Urothelium cell line (cell line): ENCODE measurements at regions not wholly inside any gene's neighbourhood (a gene's known extent, or its start where the extent isn't known, plus 50 kb on each side); places are given as distances from the start of the nearest gene placed in this dataset.
"Not testable (repeated sequence)": the region's sequence is repeated elsewhere in the genome, so short reads cannot be mapped to it uniquely, and the experiment has no call there.

Experiments
- DNase-seq: peaks from one replicate; pipeline ENCODE4 v3.0.0; 2011; ENCODE audit warnings: low spot score, mixed read lengths
- FAIRE-seq: peaks from 2 replicates; lab custom pipeline; 2011; peaks lifted over from hg19 to GRCh38; lab: Jason Lieb, UNC

DNA sequence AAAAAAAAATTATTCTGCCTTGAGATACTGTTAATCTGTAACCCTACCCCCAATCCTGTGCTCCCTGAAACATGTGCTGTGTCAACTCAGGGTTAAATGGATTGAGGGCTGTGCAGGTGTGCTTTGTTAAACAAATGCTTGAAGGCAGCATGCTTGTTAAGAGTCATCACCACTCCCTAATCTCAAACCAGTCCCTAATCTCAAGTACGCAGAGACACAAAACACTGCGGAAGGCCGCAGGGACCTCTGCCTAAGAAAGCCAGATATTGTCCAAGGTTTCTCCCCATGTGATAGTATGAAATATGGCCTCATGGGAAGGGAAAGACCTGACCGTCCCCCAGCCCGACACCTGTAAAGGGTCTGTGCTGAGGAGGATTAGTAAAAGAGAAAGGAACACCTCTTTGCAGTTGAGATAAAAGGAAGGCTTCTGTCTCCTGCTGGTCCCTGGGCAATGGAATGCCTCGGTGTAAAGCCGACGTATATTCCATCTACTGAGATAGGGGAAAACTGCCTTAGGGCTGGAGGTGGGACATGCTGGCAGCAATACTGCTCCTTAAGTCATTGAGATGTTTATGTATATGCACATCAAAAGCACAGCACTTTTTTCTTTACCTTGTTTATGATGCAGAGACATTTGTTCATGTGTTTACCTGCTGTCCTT, 402.6 kb downstream of the TBC1D32 start:
- not testable (repeated sequence) for FAIRE-seq, DNase-seq

DNA sequence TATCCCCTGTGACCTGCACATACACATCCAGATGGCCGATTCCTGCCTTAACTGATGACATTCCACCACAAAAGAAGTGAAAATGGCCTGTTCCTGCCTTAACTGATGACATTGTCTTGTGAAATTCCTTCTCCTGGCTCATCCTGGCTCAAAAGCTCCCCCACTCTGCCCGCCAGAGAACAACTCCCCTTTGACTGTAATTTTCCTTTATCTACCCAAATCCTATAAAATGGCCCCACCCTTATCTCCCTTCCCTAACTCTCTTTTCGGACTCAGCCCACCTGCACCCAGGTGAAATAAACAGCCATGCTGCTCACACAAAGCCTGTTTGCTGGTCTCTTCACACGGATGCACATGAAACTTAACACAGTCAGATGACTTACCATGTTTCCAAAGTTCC, 403.8 kb downstream of the TBC1D32 start:
- FAIRE-seq, DNase-seq: not testable (repeated sequence)

DNA sequence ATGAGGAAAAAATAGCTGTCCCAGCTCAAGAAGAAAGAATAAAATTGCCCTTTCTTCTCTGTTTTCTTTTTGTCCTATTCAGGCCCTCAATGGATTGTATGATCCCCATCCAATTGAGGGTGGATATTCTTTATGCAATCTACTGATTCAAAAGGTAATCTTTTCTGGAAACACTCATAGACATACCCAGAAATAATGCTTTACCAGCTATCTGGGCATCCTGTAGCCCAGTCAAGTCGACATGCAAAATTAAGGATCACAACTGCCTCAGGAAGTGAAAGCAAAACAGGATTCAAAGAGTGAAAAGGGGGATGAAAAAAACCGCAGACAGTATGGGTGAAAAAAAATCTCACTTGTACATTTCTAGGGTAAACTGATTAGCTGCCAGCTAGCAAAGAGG, 410.1 kb downstream of the TBC1D32 start:
- no peak for DNase-seq
- no peak for FAIRE-seq

DNA sequence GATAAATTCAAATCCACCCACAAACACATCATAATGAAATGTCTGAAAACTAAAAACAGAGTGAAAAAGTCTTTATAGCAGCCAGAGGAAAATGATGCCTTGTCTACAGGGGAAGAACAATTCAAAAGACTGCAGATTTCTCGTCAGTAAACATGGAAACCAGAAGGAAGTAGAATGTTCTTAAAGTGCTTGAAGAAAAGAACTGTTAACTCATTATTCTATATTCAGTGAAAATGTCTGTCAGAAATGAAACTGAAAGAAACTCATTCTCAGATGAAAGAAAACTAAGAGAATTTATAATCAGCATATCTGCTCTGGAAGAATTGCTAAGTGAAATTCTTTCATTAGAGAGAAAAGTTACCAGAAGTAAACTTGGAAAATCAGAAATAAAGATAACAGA, 416.1 kb downstream of the TBC1D32 start:
- FAIRE-seq = no peak
- DNase-seq = no peak

DNA sequence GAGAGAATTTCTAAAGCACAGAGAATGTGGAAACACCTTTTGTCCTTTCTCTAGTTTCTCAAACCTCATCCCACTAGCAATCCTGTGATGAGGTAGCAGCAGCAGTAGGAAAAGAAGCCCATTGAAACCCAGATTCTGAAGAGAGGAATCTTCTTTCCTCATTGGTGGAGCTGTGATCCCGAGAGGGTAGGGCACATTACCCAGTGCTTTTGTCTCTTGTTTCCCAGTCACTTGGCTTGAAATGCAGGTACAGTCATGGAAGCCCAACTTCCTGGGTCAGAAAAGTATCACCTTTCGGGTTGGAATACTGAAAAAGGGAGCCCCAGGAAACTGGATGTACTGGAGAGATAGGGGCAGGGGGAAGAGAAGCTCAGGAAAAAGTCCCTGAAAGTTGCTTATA, 417.4 kb downstream of the TBC1D32 start:
- no peak for FAIRE-seq
- DNase-seq = no peak

DNA sequence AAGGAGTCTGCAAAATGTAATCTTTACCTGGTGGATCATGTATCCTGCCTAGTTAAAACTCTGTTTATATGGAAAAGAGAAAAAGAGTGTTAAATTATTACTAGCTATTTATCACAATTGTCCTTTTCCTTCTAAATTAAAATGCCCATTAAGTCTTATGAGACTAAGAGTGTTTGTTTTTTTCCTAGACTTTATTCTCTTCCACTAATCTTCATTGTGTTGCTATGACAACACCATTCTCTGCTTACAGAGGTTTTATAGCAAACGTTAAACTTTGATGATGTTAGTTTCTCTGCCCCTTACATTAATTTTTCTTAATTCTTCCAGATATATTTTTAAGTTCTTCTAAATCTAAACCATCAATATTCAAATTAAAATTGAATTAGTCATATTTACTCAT, 420.8 kb downstream of the TBC1D32 start:
- no peak for DNase-seq
- FAIRE-seq = no peak

DNA sequence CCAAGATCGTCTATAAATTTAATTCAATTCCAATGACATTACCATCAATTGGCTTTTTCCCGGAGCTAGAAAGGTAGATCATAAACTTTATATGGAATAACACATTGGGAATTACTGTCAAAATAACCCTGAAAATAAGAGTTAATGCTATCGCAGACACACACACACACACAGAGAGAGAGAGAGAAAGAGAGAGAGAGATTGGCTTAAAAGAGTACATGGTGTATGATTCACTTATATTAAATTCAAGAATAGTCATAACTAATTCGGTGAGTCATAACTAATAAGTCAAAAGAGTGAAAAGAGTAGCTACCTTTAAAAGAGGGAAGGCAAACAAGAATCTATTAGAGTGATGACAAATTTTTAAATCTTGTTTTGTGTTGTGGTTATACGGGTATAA, 425.5 kb downstream of the TBC1D32 start:
- FAIRE-seq = no peak

DNA sequence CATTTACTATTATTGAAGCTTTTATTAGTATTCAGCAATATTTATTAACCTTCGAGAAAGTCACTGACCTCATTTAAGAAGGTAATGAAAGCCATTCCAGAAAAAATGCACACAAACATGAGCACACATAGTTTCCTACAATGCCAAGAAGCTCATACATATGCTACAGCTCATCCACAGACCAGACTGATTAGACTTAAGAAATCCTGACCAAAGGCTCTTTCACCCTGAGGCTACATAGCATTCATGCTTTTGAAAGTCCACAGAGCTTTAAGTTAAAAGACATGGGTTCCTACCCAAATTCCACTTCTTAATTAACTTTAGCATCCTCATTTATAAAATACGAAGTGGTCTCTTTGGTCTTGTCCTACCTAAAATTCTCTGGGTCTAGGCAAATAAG, 430.4 kb downstream of the TBC1D32 start:
- DNase-seq (no peak), FAIRE-seq (no peak)

More for the DNA sequence above, 425.5 kb downstream of the TBC1D32 start:
- no peak for DNase-seq

DNA sequence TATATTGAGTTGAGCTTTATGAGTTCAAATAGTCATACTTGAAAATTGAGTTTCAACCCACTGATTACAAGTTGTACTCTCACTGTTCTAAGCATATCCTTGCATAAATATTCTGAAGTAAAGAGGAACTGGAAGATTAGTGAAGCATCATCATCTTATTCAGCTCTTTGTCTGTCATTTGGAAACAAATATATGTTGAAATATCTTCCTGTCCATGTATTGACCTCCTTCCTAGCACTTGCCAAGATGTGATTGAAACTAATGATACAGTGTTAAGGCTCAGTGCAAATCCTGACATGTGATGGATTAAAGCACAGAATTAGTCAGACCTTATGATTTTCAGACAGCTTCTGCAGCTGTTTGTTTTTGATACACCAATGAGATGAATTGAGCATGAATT, 434.3 kb downstream of the TBC1D32 start:
- FAIRE-seq (no peak), DNase-seq (no peak)

DNA sequence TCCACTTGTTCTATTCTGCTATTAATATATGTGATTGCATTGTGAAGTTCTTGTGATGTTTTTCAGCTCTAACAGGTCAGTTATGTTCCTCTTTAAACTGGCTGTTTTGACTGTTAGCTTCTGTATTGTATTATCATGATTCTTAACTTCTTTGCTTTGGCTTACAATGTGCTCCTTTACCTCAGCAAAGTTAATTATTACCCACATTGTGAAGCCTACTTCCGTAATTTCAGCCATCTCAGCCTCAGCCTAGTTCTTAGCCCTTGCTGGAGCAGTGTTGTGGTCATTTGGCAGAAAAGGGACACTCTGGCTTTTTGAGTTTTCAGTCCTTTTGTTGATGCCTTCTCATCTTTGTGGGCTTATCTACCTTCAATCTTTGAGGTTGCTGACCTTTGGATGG, 440.2 kb downstream of the TBC1D32 start:
- DNase-seq (no peak), FAIRE-seq (no peak)

DNA sequence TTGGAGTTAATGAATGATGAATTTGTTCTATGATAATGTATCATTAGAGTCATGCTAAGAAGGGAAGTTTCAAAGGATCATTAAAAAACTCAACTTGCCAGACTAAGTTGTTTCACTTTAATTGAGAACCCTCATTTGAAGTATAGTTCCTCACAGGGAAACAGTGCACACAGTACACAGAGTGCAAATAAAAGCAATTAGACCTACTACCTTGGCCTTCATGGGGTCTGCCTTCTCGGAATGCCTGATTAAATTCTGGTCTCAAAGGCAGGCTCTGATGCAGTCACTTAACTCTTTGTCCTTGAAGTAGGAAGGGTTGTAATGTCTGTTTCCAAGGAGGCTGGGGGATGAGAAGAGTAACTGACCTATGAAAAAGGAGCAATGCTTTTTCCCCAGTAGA, 457.3 kb downstream of the TBC1D32 start:
- no peak for DNase-seq
- FAIRE-seq = no peak

DNA sequence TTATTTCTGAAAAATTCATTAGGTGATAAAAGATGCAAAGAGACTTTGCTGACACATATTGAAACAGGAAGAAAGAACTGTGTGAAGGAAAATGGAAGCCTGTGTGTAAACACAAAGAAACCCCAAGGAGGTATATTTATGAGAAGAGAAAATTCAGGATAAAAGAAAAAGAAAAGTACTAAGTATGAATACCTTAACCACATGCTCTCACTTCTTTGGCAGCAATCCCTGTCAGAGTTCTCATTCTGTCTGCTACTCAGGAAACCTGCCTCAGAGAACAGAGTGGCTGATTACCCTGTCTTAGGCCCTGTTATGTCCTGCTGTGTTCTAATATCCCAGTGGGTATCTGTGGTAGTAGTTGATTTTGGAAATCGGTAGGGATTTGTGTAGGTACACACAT, 457.9 kb downstream of the TBC1D32 start:
- FAIRE-seq (no peak), DNase-seq (no peak)

DNA sequence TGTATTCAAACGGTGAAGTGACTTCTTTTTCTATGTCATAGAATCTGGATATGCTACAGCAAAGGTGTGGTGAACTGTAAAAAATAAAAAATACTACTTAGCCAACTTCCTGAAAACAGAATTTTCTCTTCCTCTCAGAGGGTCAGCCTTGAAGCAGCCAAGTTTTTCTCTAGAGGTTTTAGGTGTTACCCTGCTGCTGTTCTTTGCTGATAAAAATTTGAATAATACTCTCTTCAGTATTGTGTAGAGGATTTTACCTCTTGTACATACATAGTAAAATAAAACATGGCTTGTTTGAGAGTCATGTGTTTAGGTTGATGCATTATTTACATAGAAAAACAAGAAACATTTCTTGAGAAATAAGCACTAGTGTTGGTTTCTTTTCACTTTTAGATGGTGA, 458.4 kb downstream of the TBC1D32 start:
- no peak for FAIRE-seq

DNA sequence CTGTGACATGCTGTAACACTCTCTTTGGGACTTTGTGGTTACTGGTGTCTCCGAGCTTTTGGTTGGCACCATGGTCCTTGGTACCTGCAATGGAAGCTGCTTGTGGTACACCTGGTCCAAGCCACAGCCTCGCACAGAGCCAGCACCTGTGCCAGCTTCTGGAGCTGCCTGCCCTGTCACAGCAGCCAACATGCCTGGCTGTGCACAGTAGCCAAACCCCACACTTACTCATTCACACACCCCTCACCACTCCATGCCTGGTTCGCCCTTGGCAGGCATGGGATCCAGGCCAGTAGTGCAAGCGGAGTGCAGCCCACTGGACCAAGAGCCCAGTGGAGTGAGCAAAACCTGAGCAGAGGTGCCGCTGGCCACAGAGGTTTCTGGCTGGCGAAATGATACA, 459.9 kb downstream of the TBC1D32 start:
- DNase-seq = no peak
- no peak for FAIRE-seq

More for the DNA sequence above, 458.4 kb downstream of the TBC1D32 start:
- no peak for DNase-seq

DNA sequence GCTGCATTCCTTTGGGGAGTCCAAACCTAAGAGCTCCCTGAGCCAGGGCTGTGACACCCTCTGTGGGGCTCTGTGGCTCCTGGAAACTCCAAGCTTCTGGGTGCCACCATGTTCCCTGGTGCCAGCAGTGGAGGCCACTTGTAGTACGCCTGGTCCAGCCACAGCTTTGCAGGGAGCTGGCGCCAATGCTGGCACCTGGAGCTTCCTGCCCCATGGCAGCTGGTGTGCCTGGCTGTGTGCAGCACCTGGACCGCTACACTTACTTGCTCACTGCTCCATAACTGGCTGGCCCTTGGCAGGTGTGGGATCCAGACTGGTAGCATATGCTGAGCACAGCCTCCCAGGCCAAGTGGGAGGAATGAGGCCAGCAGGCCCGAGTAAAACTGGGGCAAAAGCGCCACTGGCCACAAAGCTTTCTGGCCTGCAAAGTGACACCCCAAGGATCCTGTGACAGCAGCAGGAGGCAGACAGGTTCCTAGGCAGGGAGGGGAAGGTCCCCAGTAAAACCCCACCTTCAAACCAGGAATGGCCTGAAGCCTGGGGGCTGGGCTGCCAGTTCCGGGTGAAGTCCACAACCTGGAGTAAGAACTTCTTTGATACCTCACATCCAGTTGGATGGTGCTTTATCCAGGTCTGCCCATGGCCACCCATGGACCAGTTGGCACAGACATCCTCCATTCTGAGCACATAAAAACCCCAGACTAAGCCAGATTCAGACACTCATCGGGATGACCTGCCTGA, 461.0 kb downstream of the TBC1D32 start:
- FAIRE-seq (no peak), DNase-seq (no peak)

DNA sequence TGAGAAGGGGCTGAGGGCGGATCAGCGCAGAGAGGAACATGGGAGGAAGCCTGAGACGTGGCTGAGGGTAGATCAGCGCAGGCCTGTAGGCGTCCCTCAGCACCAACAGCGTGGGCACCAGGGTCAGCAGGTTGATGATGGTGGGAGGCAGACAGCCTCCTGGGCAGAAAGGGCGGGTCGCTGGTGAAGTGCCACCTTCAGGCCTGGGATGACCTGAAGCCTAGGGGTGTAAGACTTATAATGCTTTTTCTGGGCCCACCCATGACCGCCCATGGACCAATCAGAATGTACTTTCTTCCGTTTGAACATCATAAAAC, 462.1 kb downstream of the TBC1D32 start:
- no peak for DNase-seq
- FAIRE-seq = no peak

DNA sequence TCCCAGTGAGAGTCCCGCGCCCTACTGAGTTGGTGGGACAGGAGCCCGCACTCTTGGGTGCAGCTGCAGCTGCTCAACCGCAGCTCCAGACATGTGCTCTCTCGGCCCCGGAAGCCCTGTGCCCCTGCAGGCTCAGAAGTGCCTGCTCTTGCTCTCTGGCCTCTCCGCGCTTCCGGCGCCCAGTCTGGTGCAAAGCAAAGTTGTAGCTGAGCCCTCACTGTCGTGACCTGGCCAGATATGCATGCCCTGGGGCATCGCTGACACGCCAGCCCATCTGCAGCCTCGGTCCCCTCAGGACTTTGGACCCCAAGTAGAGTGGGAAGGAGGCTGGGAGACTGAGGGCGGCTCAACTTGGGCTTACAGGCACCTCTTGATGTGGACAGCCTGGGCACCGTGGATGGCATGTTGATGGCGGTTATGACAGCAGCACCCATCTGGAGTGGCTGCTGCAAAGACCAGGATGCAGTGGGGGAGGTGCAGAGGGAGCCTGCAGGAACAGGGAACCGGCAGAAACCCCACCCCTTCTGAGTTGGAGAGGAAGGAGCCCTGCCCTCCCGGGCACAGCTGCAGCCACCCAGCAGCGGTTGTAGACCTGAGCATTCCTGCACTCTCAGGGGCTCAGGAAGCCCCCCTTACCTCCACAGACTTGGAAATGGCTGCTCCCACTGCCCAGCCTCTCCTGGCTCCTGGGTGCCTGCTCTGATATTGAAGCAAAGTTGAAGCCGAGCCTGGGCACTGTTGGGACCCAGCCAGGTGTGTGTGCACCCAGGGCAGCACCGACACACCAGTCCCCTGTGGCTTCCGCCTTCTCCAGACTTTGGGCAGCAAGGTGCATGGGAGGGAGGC, 462.6 kb downstream of the TBC1D32 start:
- FAIRE-seq = no peak
- no peak for DNase-seq

DNA sequence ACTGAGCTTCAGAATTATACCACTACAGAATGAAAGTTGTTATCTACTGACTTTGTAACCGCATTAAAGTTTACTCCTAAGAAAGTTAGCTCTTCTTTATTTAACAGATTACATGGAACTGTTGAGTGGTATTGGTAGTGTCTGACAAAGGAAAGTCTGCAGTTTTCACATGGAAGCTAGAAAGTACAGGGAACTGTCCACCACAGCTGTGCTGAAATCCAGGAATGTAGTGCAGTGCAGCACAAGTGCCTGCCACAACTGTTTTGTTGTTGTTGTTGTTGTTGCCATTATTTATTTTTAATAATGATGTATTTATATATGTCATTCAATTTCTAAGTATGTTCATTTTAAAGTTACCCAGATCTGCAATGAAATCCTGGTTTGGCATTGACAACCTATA, 464.9 kb downstream of the TBC1D32 start:
- DNase-seq (no peak), FAIRE-seq (no peak)

DNA sequence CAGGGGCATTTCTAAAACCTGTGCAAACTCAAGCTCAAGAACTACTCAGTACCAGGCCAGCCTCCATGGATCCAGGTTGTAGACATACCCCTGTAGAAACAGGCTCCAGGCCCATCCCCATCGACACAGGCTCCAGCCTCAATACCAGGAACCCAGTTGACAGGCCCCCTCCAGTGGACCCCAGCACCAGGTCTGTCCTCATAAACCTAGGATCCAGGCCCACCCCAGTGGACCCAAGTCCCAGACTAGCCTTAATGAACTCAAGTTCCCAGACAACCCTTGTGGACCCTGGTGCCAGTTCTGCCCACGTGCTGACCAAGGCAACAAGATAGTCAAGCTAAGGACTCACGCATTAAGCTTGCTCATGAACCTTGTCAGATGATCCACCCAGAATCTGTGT, 476.9 kb downstream of the TBC1D32 start:
- FAIRE-seq = no peak

DNA sequence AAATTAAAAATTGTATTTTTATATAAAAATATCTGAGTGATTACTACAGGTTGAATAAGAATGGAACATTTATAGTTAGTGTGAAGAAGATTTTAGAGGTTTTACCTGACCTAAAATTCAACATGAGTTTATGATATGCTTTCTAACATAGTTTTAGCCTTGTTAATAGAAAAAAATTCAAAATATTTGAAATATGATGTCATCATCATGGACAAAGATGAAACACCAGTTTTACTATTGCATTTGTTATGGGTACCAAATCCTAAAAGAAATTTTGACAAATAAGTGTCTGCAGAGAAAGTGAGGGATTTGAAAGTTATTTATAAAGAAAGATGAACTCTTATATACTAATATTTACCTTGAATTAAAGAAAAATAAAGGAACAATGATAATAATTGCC, 479.7 kb downstream of the TBC1D32 start:
- DNase-seq = no peak
- FAIRE-seq = no peak

More for the DNA sequence above, 476.9 kb downstream of the TBC1D32 start:
- no peak for DNase-seq

DNA sequence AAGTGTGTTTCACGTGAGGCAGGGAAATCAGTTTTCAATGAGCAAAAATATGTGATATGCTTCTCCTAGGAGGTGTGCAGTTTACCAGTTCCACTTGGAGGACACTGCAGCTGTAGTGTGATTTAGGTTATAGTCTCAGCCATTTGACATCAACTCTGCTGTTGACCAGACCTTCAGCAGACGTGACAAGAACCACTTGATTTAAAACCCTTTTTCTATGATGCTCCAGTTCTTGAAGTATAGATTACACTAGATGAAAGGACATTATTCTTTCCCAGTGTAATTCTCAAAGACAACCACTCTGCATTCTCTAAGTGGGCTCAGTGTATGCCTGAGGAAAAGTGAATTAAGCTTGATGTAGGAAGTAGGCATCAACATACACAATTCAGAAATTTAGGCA, 480.8 kb downstream of the TBC1D32 start:
- FAIRE-seq = no peak
- DNase-seq = no peak

DNA sequence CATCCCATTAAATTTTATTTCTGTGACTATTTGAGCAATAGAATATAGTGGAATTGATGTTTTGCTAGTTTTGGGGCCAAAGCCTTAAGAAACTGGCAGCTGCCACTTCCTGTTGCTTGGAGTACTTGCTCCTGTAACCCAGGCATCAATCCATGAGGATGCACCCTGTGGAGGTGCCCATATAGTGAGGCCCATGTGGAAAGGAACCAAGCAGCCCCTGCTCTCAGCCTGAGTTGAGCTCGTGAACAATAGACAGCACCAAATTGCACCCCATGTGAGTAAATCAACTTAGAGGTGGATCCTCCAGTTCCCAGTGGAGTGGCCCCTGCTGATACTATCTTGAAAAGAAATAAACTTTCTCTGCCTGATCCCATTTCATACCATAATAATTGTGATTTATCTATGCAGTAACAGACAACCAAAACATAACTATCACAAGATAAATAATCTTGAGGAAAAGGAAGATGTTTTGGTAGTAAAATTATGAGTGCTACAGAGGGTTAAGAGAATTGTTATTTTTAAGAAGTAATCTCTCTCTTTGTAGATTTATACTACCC, 481.9 kb downstream of the TBC1D32 start:
- no peak for FAIRE-seq
- DNase-seq = no peak
